ENCODE measurements at regions not wholly inside any gene's neighbourhood (a gene's known extent, or its start where the extent isn't known, plus 50 kb on each side); places are given as distances from the start of the nearest gene placed in this dataset.

GRCh38 chr7:136228171-136228570 lies 251.0 kb upstream of the MTPN start:
- no peak for TF ChIP-seq CTCF (conservative IDR thresholded peaks at IDR 0.05)
- no peak for TF ChIP-seq EZH2 (IDR thresholded peaks at IDR 0.05; ENCODE audit: low read depth)

All from PC-9 (cell line).